NCI-H1436 (cell line): ENCODE measurements at regions not wholly inside any gene's neighbourhood (a gene's known extent, or its start where the extent isn't known, plus 50 kb on each side); places are given as distances from the start of the nearest gene placed in this dataset.
A peak's percentile ranks its signal among the peaks of the same experiment; 100 is the strongest.

Experiments
- DNase-seq: peaks from one replicate; lab custom pipeline; 2025; lab: John Stamatoyannopoulos, UW

GRCh38 chr12:115640929-115641328, 636.6 kb downstream of the MED13L start:
- DNase-seq = no peak

DNA sequence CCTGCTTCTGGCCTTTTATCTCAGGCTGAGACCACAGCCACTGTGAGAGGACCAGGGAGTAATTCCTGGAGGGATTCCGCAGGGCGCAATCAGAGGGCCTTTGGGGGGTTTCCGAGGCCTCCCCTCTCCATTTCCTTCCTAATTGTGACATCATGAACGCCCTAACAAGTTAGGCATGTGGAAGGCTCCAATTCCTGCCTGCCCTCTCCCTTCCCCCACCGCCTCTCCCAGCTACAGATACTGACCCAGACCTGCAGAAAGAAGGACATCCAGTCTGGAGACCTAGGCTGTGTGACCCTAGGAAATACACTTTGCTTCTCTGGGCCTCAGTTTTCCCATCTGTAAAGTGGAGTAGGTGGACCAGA, 637.9 kb downstream of the MED13L start:
- DNase-seq = no peak

GRCh38 chr12:115638733-115639647, 638.5 kb downstream of the MED13L start:
- DNase-seq = no peak

GRCh38 chr12:115636546-115636945, 640.9 kb downstream of the MED13L start:
- no peak for DNase-seq

DNA sequence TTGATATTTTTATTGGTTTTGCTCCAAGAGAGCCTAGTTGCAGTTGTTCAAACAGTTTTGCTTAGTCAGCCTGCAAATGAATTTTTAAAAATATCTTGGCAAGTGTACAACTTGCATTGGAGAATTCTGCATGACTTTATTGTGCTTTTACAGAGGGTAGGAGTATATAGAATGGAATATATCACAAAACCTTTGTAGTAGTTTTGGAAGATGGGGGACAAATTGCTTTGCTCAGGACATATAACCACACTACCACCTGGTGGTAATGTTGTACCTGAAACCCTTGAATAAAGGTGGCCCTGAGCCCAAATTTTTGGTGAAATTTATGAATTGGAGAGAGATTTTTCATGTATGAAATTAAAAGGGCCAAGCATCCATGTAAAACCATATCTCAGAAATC, 645.2 kb downstream of the MED13L start:
- DNase-seq = no peak

- no peak for DNase-seq
These were observed 647.4 kb downstream of the MED13L start for GRCh38 chr12:115630136-115630535.

GRCh38 chr12:115626210-115626609, 651.3 kb downstream of the MED13L start:
- no peak for DNase-seq

- no peak for DNase-seq
These were observed 653.6 kb downstream of the MED13L start for GRCh38 chr12:115623764-115624334.

- no peak for DNase-seq
These were observed 654.2 kb downstream of the MED13L start for GRCh38 chr12:115623275-115623674.

- no peak for DNase-seq
These were observed 656.7 kb downstream of the MED13L start for GRCh38 chr12:115620816-115621215.

GRCh38 chr12:115619889-115620288, 657.6 kb downstream of the MED13L start:
- no peak for DNase-seq

DNA sequence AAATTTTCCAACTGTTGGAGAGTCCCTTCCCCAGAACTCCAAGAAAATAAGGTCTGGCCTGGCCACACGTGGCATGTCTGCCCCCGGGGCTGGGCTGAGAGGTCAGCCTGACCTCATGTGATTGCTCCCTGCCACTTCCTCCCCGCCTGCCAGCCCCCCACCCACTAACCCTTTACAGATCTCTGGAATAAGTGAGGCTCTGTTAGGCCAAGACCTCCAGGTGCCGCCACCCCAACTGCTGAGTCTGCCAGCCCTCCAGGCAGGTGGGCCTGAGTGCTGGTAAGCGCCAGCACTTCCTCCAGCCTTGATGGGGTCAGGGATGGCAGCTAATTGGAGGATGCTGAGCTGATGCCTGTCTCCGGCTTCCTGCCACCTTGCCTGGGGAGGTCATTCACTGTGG, 658.4 kb downstream of the MED13L start:
- DNase-seq = no peak

GRCh38 chr12:115618105-115618504, 659.4 kb downstream of the MED13L start:
- DNase-seq = no peak

DNA sequence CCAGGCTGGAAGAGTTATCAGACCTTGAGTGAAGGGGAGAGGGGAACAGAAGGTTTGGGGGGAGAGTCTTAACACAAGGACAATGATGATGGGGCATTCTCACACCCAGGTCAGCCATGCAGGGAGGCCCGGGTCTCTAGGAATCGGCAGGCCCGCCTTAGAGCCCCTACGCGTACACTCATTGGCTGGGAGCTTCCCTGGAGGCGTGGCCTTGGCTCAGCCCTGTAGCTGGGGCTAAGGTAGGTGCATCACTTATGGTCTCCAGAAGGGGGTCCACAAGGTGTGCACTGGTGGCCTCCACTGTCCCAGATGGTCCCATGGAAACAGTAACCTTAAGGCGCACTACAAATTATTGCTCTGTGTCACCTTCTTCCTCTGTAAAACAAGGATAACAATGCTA, 660.1 kb downstream of the MED13L start:
- DNase-seq = no peak

- no peak for DNase-seq
These were observed 666.0 kb downstream of the MED13L start for GRCh38 chr12:115611477-115611876.

DNA sequence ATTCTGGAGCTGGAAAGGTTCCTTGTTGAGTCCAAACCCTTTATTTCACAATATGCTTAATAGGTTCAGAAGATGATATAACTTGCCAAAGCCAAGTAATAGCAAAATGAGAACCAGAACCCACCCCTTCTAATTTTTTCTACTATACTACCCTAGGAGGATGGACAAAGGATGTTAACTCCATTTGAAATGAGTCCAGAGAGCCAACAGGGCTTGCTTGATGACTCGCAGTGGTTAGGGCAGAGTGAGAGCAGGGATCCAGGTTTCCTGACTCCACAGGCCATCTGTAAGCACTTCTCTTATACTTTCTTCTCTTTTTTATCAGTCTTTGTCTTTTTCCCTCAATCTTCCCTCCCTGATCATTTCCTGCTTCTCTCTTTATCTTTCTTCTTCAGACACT, 668.1 kb downstream of the MED13L start:
- no peak for DNase-seq

GRCh38 chr12:115606040-115606439, 671.5 kb downstream of the MED13L start:
- DNase-seq = no peak

DNA sequence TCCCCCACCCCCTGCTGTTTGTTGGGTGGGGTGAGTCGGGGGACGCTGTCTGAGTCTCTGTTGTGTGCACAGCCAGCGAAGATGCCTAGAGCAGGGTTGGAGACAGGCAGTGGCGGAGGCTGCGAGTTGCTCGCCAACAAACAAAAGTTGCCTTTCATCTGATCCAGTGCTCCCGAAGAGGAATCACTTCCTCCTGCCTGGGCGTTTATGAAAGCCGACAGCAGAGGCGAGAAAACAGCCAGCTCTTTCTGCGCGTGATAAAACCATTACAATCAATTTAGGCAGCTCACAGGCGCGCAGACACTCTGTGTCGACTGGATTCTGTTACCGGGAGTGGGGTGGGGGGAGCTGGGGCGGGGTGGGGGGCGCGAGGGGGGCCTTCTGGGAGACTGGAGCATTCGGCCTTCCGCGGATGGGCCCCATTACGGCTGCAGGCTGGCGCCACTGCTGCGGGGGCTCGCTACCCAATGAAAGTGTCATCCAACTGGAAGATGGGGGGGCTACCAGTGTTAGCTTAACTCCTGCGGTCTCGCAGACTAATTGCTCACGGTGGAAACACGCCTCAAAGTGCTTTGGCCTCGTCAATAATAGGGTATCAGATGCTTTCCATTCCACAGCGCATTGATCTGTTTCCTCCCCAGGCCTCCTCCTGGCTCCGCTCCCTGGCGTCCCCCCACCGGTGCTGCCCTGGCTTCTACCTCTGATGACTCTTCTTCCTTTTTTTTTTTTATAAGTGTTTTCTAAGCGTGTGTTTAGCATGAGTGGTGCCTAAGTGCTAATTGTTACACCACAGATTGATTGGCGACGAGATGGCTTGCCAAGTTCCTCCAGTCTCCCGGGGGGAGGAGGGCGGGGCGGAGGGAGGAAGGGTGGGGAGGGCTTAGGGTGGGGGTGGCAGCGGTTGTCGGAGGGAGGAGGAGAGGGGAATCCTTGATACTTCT, 678.4 kb downstream of the MED13L start:
- peak; percentile 72 for DNase-seq

DNA sequence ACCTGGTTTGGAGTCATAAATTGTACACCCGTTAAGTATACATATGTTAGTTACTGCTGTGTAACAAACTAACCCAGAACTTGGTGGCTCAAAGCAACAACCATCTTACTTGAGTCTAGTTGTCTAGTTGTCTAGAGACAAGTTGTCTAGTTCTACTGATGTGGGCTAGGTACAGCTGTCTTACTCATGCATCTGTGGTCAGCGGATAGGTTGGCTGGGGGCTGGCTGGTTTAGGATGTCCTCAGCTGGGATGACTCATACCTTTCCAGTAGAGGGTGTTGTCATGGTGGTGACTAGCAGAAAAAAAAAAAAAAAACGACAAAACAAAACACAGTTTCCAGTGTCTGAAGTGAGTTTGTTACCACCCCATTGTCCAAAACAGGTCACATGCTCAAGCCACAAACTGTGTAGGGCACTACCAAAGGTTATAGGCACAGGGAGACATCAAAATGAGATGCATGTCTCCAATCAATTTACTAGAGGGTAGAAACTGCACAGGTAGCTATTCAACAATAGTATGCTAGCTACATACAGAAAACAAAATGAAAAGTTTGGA, 680.3 kb downstream of the MED13L start:
- DNase-seq = no peak

DNA sequence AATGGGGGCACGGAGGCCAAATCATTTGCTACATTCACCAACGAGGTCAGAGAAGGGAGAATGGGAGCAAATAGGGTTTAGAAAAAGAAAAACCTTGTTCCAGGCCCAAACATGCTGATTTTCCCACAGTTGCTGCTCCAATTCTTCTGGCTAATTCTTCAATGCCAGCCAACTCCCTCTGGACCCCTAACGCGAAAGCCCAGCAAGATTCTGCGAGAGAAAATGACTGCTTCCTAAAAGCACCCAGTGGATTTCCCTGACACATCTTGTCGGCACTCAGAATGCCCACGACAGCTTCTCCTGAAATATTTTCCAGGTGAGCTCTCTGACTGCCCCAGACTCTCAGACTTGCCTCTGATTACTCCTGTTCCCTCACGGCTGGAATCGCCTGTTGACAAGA, 689.4 kb downstream of the MED13L start:
- DNase-seq = no peak

- DNase-seq = no peak
These were observed 693.3 kb downstream of the MED13L start for GRCh38 chr12:115584156-115584555.

DNA sequence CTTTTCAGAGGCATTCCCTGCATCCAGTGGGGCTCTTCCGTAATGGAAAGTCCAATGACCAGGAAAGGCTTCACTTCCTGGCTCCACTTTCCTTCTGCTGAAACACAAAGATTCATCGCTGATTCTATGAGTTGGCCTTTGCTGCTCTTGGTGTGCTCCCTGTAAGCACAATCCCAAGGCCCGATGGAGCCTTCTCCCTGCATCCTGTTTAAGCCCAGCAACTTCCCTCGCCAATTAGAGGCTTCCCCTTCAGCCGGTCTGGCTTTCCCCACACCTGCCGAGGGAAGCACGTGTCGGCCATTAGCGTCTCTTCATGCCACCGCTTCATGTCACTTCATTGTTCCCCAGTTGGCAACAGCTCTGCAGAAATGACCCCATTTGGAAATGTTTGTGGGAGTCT, 693.9 kb downstream of the MED13L start:
- DNase-seq = no peak
